ENCODE measurements at regions not wholly inside any gene's neighbourhood (a gene's known extent, or its start where the extent isn't known, plus 50 kb on each side); places are given as distances from the start of the nearest gene placed in this dataset.
"Not testable (repeated sequence)": the region's sequence is repeated elsewhere in the genome, so short reads cannot be mapped to it uniquely, and the experiment has no call there.

DNA sequence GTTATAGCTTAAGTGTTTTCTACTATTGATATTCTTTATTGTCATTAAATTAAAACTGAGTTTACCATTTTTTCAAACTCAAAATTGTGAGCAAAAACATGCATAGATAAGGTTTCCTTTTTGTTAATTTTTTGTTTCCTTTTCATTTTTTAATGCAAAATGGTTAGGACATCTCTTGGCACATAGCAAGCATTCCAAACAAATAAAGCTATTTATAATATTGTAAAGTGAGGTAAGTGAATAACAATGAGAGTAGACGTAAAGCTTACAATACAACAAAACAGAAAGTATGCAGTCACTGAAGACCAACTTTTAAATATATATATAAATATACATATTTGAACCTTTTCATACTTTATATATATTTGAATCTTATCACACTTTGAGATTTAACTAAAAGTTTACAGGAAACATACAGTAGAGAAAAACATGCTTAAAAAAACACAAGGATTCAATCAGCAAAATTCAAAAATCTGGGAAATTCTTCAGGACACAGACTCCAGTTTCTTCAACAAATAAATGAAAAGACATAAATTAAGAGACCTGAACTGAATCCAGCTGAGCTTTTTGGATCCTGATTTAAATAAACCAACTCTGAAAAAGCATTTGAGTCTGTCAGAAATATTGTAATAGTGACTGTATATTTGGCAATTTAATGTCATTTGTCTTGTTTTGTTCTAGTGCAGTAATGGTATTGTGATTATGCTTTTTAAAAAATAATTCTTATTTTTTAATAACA is 67.5 kb upstream of the SAMSN1 start:
- no peak for DNase-seq (ENCODE audit: low spot score)

DNA sequence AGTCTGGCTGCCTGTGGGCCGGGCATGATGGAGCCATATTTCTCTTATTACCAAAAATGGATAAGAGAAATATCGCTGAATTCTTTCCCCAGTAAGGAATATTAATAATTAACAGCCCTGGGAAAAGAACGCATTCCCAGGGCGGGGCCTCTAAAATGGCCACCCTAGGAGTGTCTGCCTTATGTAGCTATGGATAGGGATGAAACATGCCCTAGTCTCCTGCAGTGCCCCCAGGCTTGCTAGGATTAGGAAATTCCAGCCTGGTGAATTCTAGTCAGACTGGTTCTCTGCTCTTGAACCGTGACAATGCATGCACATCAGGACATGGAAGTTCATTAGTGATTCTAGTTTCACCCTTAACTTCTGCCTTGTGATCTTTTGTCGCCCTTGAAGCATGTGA is 64.0 kb upstream of the SAMSN1 start:
- DNase-seq (ENCODE audit: low spot score) = not testable (repeated sequence)

DNA sequence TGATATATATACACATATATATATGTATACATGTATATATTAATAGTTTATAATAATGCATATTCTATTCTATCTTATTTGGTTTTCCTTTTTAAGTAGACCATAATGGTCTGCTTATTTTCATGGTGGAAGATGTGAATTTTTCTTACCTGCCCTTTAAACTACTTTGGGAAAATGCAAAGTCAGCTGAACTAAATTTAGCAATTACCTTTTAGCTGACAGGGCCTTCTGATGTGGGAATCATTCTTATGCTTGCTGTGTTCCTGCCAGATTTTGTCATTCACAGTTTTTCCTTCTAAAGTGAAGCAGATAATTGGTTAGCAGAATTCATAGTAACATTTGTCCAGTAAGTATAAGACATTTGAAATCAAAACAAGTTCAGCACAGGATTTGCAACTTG is 63.2 kb upstream of the SAMSN1 start:
- no peak for DNase-seq (ENCODE audit: low spot score)

DNA sequence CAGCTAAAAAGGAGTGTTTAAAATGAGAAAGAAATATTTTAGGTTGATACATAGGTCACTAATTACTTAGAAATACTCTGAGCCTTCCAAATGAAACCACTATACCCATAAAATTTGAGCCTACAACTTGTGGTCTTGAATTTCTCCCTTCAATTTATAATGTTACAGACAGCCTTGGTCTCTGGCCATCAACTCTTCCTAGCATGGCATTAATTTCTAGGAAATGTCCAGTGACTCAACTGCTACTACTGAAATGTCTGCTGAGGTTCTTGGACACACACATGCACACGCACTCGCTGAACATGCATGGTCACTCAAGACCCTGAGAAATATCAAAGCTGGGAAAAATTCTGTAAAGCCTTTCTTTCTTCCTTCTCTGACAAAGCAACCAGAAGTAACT is 61.1 kb upstream of the SAMSN1 start:
- DNase-seq (ENCODE audit: low spot score) = no peak

DNA sequence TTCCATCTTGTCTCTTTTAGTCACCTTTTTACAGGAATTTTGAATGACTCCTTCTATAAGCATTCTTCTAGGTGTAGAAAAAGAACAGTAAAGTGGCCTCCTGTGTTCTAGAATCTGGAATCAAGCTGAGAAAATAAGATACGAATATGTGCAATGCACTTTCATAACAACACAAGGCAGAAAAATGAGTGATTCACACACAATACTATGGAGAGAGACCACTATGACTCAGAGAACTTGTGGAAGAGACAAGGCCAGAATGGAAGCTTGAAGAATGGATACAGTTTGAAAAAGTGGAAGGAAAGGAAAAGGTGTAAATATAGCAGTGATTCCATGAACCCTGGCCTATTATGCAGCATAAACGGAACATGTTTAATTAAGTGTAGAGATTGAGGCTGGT is 57.1 kb upstream of the SAMSN1 start:
- DNase-seq (ENCODE audit: low spot score) = no peak

DNA sequence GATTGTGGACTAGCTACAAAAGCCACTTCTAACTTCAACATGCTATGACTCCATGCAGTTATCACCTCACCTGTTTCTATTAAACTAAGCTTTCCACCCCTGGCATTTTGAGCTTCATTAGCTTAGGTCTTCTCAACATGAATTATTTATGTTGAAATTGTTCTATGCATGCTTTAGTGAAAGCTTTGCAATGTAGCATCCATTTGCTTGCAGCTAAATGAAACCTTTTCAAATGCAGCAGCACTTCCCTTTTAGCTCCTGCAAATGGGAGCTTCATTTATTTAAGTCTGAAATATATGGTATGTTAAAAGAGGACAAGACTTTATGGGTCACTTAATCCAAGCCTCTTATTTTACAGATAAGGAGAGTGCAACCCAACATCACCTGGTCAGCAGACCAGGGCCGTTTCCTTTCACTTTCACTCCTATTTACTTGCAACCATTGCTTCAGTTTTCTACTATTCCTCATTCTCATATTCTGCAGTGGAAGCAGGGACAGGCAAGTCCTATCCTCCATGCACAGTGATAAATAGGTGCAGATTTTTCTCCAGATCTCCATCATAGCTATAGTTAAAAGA is 56.4 kb upstream of the SAMSN1 start:
- DNase-seq (ENCODE audit: low spot score) = no peak

DNA sequence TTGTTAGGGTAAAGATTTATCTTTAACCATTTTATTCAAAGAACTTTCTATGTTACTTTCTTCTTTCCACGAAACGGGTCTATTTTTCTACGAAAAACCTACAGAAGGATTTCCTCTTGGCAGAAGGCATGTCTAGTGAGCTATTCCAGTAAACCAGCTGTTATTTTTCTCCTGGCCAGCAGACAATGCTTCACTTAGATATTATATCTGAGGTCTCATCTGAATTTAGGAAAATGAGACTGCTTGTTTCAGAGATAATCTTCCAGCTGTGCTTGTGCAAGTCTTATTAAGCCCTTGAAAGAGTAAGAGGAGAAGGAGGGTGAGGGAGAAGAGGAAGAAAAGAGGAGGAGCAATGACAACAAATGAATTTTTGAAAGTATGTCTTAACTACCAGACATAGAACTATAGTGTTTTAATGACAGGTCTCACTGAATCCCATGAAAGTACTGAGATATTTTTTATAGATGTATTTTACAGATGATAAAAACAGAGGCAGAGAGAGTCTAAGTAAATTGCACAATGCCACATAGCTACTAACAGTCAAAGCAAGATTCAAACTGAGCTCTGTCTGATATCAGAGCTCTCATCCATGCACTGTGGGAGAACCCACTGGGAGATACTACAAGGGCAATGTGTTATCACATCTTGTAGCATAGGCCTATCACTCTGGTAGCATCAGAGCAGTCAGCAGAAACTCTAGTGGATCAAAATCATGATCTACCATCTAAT is 54.6 kb upstream of the SAMSN1 start:
- no peak for DNase-seq (ENCODE audit: low spot score)

DNA sequence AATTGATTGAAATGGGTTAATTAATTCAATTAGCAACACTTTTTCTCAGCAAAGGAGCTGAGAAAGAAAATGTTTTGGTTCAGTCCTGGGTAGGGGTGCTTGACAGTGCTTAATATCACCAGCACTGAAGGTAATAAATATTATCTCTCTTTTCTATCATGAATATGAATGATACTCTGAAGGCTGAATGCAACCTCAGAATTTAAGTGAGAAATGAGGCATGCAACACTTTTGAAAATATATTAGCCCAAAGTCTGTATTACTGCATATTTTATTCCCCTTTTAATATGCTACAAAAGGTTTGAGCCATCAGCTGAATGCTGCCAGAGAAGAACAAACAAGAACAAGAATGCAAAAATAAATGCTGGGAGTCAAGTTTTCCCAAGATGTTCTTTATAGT is 52.0 kb upstream of the SAMSN1 start:
- no peak for DNase-seq (ENCODE audit: low spot score)
